Kidney (tissue), 13 donors: ENCODE measurements at regions not wholly inside any gene's neighbourhood (a gene's known extent, or its start where the extent isn't known, plus 50 kb on each side); places are given as distances from the start of the nearest gene placed in this dataset.
A peak's percentile ranks its signal among the peaks of the same experiment; 100 is the strongest.

Experiments
- DNase-seq, 5 donors: peaks; one replicate each; pipeline ENCODE4 v3.0.0-alpha.2; 2013 to 2020
- FAIRE-seq: peaks from 2 replicates; lab custom pipeline; 2012; peaks lifted over from hg19 to GRCh38; lab: Jason Lieb, UNC
- H3K27ac ChIP-seq, 2 donors: one replicate each; pipeline ENCODE4 v1.7.0; 2013; ENCODE audit warnings: low read depth in 2 of 2, low read length in 2 of 2, inconsistent platforms in 1 of 2
- H3K27me3 ChIP-seq: one replicate; pipeline ENCODE4 v1.7.1; 2013; ENCODE audit warnings: low read length, inconsistent platforms; ENCODE audit not compliant: control insufficient read depth, insufficient read depth
- H3K36me3 ChIP-seq, 3 donors: one replicate each; pipeline versions ENCODE4 v1.7.0 to v1.7.1; 2013; ENCODE audit warnings: low read length in 3 of 3, control low read depth in 1 of 3, inconsistent platforms in 1 of 3; ENCODE audit not compliant: insufficient read depth in 3 of 3, control insufficient read depth in 2 of 3
- H3K4me1 ChIP-seq, 3 donors: one replicate each; pipeline versions ENCODE4 v1.7.0 to v1.7.1; 2013; ENCODE audit warnings: low read length in 3 of 3, inconsistent platforms in 1 of 3, low read depth in 1 of 3; ENCODE audit not compliant: control insufficient read depth in 2 of 3, insufficient read depth in 2 of 3
- H3K4me3 ChIP-seq, 3 donors: one replicate each; pipeline versions ENCODE4 v1.7.0 to v1.8.1; 2013; ENCODE audit warnings: low read length in 3 of 3, control low read depth in 1 of 3, inconsistent platforms in 1 of 3
- H3K9ac ChIP-seq, 3 donors: one replicate each; pipeline versions ENCODE4 v1.7.0 to v1.7.1; 2013; ENCODE audit warnings: low read length in 3 of 3, control low read depth in 1 of 3, inconsistent platforms in 1 of 3
- H3K9me3 ChIP-seq, 3 donors: one replicate each; pipeline versions ENCODE4 v1.7.0 to v1.7.1; 2013; ENCODE audit warnings: low read length in 3 of 3, control low read depth in 1 of 3, inconsistent platforms in 1 of 3; ENCODE audit not compliant: control insufficient read depth in 2 of 3, insufficient read depth in 1 of 3
- CTCF ChIP-seq: IDR thresholded peaks from 3 replicates; pipeline ENCODE4 v1.5.1; 2012; ENCODE audit warnings: mild to moderate bottlenecking, moderate library complexity, borderline replicate concordance; ENCODE audit not compliant: insufficient read depth; ENCODE audit errors: extremely low read depth
- intact Hi-C: fragments of 100-400 bp; cut with DNase I; formaldehyde crosslinking; loops from one replicate; pipeline ENCODE4 v1.11.1; 2022
- donor health status: control.
- donor health status: control.
- donor health status: control.
- donor health status: control.
- donor health status: control.
- donor health status: DM: yes; HTN: yes; CAD: no.
- donor health status: Normal renal cell carcinoma (clear cell type).

GRCh38 chr13:73140801-73141200 lies 82.0 kb downstream of the KLF5 start:
- peaks cover 0 to 4% (median 4%) of the 10 kb centered on the region in 3 donors for H3K4me1 ChIP-seq
- DNase-seq (peak in 1 of 5 donors; percentile 12), FAIRE-seq (no peak)
- no peak for TF ChIP-seq CTCF
- no peaks in the 10 kb centered on the region for H3K27me3 ChIP-seq
- H3K36me3 ChIP-seq = no peaks in the 10 kb centered on the region
- H3K27ac ChIP-seq = no peak overlapping the region
- intact Hi-C loops = no loop called here
- H3K9ac ChIP-seq = no peak overlapping the region
- no peak overlapping the region for H3K4me3 ChIP-seq
- no peaks in the 10 kb centered on the region for H3K9me3 ChIP-seq

- H3K9ac ChIP-seq = no peak overlapping the region
- peaks cover 0 to 3% (median 0%) of the 10 kb centered on the region in 3 donors for H3K9me3 ChIP-seq
- FAIRE-seq (no peak), DNase-seq (peak in 3 of 5 donors; percentile 31 to 66 (median 41))
- no peaks in the 10 kb centered on the region for H3K36me3 ChIP-seq
- H3K27me3 ChIP-seq = no peaks in the 10 kb centered on the region
- no peak overlapping the region for H3K27ac ChIP-seq
- H3K4me1 ChIP-seq = peaks cover 0 to 4% (median 4%) of the 10 kb centered on the region in 3 donors
- TF ChIP-seq CTCF = no peak
- intact Hi-C loops = no loop called here
- H3K4me3 ChIP-seq = no peak overlapping the region
Measured at GRCh38 chr13:73138638-73139491, 80.1 kb downstream of the KLF5 start.

DNA sequence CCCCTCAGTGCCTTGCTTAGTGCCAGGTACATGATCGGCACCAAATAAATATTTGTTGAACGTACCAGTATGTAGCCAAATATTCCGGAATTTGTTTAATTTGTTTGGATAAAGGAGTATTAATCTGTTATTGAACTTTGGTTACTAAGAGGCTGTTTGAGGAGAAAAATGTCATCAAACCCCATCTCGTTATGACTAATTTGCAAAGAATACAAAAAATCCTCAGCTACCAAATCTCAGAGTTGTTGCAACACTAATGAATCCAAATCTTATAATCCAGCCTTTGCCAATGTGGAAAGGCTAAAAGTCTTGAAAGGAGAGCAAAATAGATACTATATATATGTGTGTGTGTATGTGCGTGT lies 79.5 kb downstream of the KLF5 start:
- Histone ChIP-seq H3K9ac (no peak overlapping the region), H3K9me3 (peaks cover 0 to 3% (median 0%) of the 10 kb centered on the region in 3 donors), H3K4me1 (peaks cover 0 to 4% (median 4%) of the 10 kb centered on the region in 3 donors), H3K4me3 (no peak overlapping the region), H3K27ac (no peak overlapping the region), H3K36me3 (no peaks in the 10 kb centered on the region), H3K27me3 (no peaks in the 10 kb centered on the region)
- no peak for TF ChIP-seq CTCF
- intact Hi-C loops = no loop called here
- FAIRE-seq = no peak
- no peak for DNase-seq
